ENCODE measurements at regions not wholly inside any gene's neighbourhood (a gene's known extent, or its start where the extent isn't known, plus 50 kb on each side); places are given as distances from the start of the nearest gene placed in this dataset.

- no peak for DNase-seq
Measured at GRCh38 chr3:159937561-159938166, 51.0 kb upstream of the IL12A start.

- no peak for DNase-seq
Measured at GRCh38 chr3:159938714-159939113, 49.9 kb upstream of the IL12A start.
